ENCODE measurements at regions not wholly inside any gene's neighbourhood (a gene's known extent, or its start where the extent isn't known, plus 50 kb on each side); places are given as distances from the start of the nearest gene placed in this dataset.
"Not testable (repeated sequence)": the region's sequence is repeated elsewhere in the genome, so short reads cannot be mapped to it uniquely, and the experiment has no call there.

- no peak for DNase-seq (ENCODE audit: low spot score)
Measured at GRCh38 chr17:77037943-77038342, 102.8 kb upstream of the SEC14L1 start.

GRCh38 chr17:77038884-77039555 lies 101.7 kb upstream of the SEC14L1 start:
- no peak for DNase-seq (ENCODE audit: low spot score)

GRCh38 chr17:77042476-77043231 lies 98.1 kb upstream of the SEC14L1 start:
- DNase-seq (ENCODE audit: low spot score), result no peak

GRCh38 chr17:77045441-77046041 lies 95.2 kb upstream of the SEC14L1 start:
- DNase-seq (ENCODE audit: low spot score), result no peak

- DNase-seq (ENCODE audit: low spot score), result no peak
Measured at GRCh38 chr17:77049440-77049839, 91.3 kb upstream of the SEC14L1 start.

- DNase-seq (ENCODE audit: low spot score), result not testable (repeated sequence)
Measured at GRCh38 chr17:77050901-77051300, 89.9 kb upstream of the SEC14L1 start.

- DNase-seq (ENCODE audit: low spot score), result no peak
Measured at GRCh38 chr17:77054936-77055335, 85.8 kb upstream of the SEC14L1 start.

- DNase-seq (ENCODE audit: low spot score), result no peak
Measured at GRCh38 chr17:77055453-77055852, 85.3 kb upstream of the SEC14L1 start.

- no peak for DNase-seq (ENCODE audit: low spot score)
Measured at GRCh38 chr17:77058016-77058415, 82.8 kb upstream of the SEC14L1 start.

GRCh38 chr17:77061669-77062068 lies 79.1 kb upstream of the SEC14L1 start:
- DNase-seq (ENCODE audit: low spot score), result no peak

- DNase-seq (ENCODE audit: low spot score), result no peak
Measured at GRCh38 chr17:77064598-77064997, 76.2 kb upstream of the SEC14L1 start.

GRCh38 chr17:77066165-77066564 lies 74.6 kb upstream of the SEC14L1 start:
- DNase-seq (ENCODE audit: low spot score), result no peak

- peak; percentile 47 for DNase-seq (ENCODE audit: low spot score)
Measured at GRCh38 chr17:77066726-77067409, 73.9 kb upstream of the SEC14L1 start.

GRCh38 chr17:77068915-77069314 lies 71.9 kb upstream of the SEC14L1 start:
- no peak for DNase-seq (ENCODE audit: low spot score)

GRCh38 chr17:77070888-77071279 lies 69.9 kb upstream of the SEC14L1 start:
- DNase-seq (ENCODE audit: low spot score), result no peak

- DNase-seq (ENCODE audit: low spot score), result no peak
Measured at GRCh38 chr17:77071925-77072490, 68.8 kb upstream of the SEC14L1 start.

- DNase-seq (ENCODE audit: low spot score), result no peak
Measured at GRCh38 chr17:77072670-77073069, 68.1 kb upstream of the SEC14L1 start.

GRCh38 chr17:77074681-77075080 lies 66.1 kb upstream of the SEC14L1 start:
- DNase-seq (ENCODE audit: low spot score), result no peak

- DNase-seq (ENCODE audit: low spot score), result no peak
Measured at GRCh38 chr17:77076124-77076830, 64.5 kb upstream of the SEC14L1 start.

- DNase-seq (ENCODE audit: low spot score), result no peak
Measured at GRCh38 chr17:77083531-77083930, 57.2 kb upstream of the SEC14L1 start.

GRCh38 chr17:77085926-77086432 lies 54.8 kb upstream of the SEC14L1 start:
- no peak for DNase-seq (ENCODE audit: low spot score)

Measured in activated CD4-positive, alpha-beta T cell treated with anti-CD3 and anti-CD28 coated beads, Interleukin-2, Interleukin-4, amounts not matched to agents 100 ng/mL and 50 ng/mL, durations not matched to agents 16 hours and 8 hours (primary cell).